ENCODE measurements at regions not wholly inside any gene's neighbourhood (a gene's known extent, or its start where the extent isn't known, plus 50 kb on each side); places are given as distances from the start of the nearest gene placed in this dataset.

- DNase-seq, result peak; percentile 47
These were observed 232.9 kb upstream of the TMTC1 start for GRCh38 chr12:30016540-30017055.

DNA sequence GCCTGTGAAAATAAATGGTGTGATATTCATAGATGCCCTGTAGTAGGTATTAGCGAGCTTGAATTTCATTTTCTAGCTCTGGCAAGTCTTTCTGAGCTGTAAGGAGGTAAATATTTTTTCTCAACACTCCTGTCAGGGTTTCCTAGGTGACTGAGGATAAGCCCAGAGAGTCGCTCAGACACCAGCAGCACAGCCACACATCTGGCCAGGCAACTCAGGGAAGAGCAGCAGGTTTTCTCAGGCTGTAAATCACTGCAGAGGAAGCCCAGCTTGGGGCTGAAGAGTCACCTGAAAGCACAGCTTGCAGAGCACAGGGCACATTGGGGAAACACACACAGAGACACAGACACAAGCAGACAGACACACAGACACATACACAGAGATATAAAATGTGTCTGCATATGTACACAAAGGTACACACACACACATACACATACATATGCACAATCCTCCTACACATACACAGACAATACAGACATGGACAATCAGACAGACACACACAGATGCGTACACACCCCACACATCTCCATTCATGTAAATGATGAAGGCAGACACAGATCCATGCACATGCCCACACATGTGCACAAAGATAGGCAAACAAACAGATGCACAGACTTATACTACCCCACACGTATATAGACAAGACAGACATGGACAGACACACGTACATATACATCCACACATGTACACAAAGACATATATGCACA, 232.0 kb upstream of the TMTC1 start:
- DNase-seq, result no peak

- peak; percentile 56 for DNase-seq
These were observed 231.2 kb upstream of the TMTC1 start for GRCh38 chr12:30014991-30015390.

- no peak for DNase-seq
These were observed 229.2 kb upstream of the TMTC1 start for GRCh38 chr12:30012816-30013450.

DNA sequence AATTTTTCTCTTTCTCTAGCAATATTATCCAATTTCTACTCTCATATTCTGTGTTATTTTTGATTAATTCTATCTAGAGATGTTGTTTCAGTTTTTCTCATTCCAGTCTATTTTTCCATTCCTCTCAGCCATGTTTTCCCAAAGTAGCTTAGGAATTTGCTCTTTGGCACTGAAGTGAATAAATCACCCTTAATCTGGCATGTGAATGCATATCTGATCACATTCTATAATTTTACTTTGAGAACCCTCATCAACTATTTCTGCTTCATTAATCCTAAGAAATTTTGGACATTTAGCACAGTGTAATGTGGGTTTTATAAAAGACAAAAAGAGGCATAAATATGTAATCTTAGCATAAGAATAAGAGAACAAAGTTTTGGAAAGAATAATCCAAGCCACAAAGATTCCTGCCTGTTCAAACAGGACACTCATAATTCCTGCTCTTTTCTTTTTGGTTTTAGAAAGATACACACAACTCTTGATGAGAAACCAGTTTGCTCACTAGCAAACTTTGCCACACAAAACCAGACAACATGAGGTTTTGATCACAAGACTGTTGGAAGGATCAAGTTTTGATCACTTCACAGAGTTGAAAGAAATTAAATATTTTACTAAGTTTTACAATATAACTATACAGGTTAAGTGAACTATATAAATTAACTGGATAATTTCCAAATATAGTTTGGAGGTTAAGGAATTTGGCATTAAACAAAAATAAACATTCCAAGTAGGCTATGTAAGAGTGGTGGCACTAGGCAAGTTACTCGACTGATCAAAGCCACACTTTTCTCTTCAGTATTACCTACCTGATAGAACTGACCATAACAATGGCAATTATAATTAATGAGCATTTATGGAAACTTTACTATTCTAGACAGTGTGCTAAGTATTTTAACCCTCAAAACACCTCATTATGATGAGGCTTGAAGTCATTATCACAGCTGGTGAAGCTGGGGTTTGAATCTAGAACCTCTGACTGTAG, 226.6 kb upstream of the TMTC1 start:
- DNase-seq, result peak; percentile 68

- DNase-seq, result no peak
These were observed 222.3 kb upstream of the TMTC1 start for GRCh38 chr12:30006021-30006420.

GRCh38 chr12:30003321-30003720, 219.6 kb upstream of the TMTC1 start:
- DNase-seq, result no peak

GRCh38 chr12:30002677-30003076, 218.9 kb upstream of the TMTC1 start:
- no peak for DNase-seq

- DNase-seq, result peak; percentile 19
These were observed 216.7 kb upstream of the TMTC1 start for GRCh38 chr12:30000401-30000800.

GRCh38 chr12:29996993-29997392, 213.3 kb upstream of the TMTC1 start:
- no peak for DNase-seq

- no peak for DNase-seq
These were observed 208.6 kb upstream of the TMTC1 start for GRCh38 chr12:29992366-29992765.

DNA sequence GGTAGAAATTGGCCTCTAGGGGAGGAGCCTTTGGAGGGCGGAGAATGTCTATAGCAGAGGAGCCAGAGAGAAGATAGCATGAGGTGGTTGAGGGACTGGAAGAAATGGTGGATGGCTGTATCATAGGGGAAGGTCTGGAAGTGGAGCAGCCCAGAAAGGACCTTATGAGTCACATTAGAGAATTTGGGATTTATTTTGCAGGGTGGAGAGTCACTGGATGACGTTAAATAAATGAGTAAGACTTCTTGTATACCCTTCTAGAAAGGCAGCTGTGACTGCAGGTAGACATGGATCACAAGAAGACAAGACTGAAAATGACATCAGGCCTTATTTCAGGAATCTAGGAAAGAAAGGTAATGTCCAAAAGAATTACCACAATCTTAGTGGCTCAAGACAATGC, 208.2 kb upstream of the TMTC1 start:
- no peak for DNase-seq

GRCh38 chr12:29990971-29991370, 207.2 kb upstream of the TMTC1 start:
- peak; percentile 14 for DNase-seq

GRCh38 chr12:29983851-29984250, 200.1 kb upstream of the TMTC1 start:
- no peak for DNase-seq

DNA sequence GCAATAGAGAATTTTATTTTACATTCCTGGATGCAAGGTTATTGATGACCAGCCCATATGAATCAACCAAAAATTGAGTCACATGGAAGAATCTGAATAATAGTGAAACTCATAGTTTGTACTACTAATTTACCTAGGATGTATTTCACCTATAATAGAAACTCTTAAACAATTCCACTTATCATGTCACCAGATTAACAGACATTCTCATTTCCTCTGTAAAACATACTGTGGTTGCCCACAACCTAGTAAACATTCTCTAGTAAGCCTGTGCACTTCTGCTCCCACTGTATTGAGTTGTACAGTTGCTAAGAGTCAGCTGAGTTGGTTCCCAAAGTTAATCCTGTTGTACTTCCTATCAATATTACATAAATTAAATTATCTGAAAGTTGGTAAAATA, 196.6 kb upstream of the TMTC1 start:
- DNase-seq, result no peak

- no peak for DNase-seq
These were observed 187.7 kb upstream of the TMTC1 start for GRCh38 chr12:29971446-29971845.

DNA sequence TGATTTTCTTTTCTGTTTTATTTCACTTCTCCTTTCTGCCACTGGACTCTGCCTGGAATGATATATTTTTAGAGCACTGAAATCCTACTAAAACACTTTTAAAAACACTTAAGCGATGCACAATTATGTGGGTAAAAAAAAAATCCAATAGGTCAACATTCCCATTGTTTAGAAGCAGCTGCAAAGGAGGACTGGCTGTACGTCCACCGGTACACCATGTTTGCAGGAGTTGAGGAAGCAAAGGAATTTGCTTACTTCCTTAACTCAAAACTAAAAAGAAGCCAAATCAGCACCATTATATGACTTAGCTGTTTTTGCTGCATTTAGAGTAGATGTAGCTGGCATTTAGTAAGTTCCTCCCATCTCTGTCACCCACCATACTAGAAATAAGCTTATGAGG, 186.8 kb upstream of the TMTC1 start:
- DNase-seq, result no peak

- DNase-seq, result no peak
These were observed 178.7 kb upstream of the TMTC1 start for GRCh38 chr12:29962276-29963035.

GRCh38 chr12:29961231-29961630, 177.5 kb upstream of the TMTC1 start:
- peak; percentile 12 for DNase-seq

- DNase-seq, result no peak
These were observed 176.4 kb upstream of the TMTC1 start for GRCh38 chr12:29960122-29960521.

DNA sequence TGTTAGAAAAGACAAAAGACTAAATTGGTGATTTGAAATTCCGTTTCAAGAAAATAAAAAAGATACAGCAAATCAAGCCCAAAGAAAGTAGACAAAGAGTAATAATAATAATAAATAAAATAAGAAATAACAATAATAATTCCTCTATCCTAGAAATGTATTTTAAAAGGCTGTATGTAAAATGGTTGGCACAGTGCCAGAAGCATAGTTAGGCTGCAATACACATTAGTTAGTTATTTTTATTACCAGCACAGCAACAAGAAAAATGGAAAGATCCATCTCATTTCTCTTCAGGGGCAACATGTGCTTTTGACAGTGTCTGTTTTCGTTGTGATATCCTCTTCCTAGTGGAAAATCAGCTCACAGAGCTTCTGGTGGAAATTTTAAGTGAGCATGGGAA, 174.1 kb upstream of the TMTC1 start:
- peak; percentile 1 for DNase-seq

DNA sequence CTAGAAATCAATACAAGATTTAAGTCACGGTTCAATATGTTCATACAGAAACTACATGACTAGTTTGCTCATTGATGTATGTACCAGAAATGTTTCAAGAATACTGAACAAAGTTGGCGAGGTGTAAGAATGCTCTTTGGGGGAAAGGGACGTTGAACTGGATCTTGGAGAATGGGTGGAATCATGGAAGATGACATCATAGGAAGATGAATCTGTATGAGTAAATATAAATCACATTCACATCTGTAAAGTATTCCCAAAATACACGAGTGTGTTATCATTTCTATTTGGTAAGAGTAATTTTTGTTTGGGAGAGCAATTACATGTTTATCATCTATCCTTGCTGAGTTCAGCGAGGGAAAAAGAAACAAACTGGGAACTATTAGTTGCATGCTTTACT, 162.2 kb upstream of the TMTC1 start:
- DNase-seq, result no peak
